Liver (tissue), 8 donors: ENCODE measurements at regions not wholly inside any gene's neighbourhood (a gene's known extent, or its start where the extent isn't known, plus 50 kb on each side); places are given as distances from the start of the nearest gene placed in this dataset.

Experiments
- DNase-seq: peaks from one replicate; pipeline ENCODE4 v3.0.0-alpha.2; 2017; ENCODE audit warnings: low spot score
- H3K27ac ChIP-seq, 2 donors: one replicate each; pipeline ENCODE4 v1.7.0; 2013; ENCODE audit warnings: inconsistent platforms in 2 of 2, low read length in 2 of 2, control low read depth in 1 of 2, low read depth in 1 of 2, mild to moderate bottlenecking in 1 of 2
- H3K27me3 ChIP-seq, 4 donors: one replicate each; pipeline versions ENCODE4 v1.6.1 to v1.7.0; 2013; ENCODE audit warnings: low read length in 3 of 4, inconsistent platforms in 1 of 4, mild to moderate bottlenecking in 1 of 4, moderate library complexity in 1 of 4; ENCODE audit not compliant: control insufficient read depth in 4 of 4, insufficient read depth in 4 of 4
- H3K36me3 ChIP-seq, 4 donors: one replicate each; pipeline versions ENCODE4 v1.6.1 to v1.7.0; 2013; ENCODE audit warnings: low read length in 3 of 4, mild to moderate bottlenecking in 3 of 4, low read depth in 1 of 4, moderate library complexity in 1 of 4; ENCODE audit not compliant: control insufficient read depth in 4 of 4, insufficient read depth in 3 of 4
- H3K4me1 ChIP-seq, 4 donors: one replicate each; pipeline versions ENCODE4 v1.6.1 to v1.7.0; 2013; ENCODE audit warnings: low read length in 3 of 4, mild to moderate bottlenecking in 3 of 4, moderate library complexity in 1 of 4; ENCODE audit not compliant: control insufficient read depth in 4 of 4, insufficient read depth in 4 of 4
- H3K4me3 ChIP-seq, 3 donors: one replicate each; pipeline versions ENCODE4 v1.6.1 to v1.7.0; 2013; ENCODE audit warnings: low read length in 3 of 3, control low read depth in 1 of 3, low read depth in 1 of 3, mild to moderate bottlenecking in 1 of 3
- H3K9ac ChIP-seq, 2 donors: one replicate each; pipeline ENCODE4 v1.7.0; 2013; ENCODE audit warnings: low read length in 2 of 2, mild to moderate bottlenecking in 2 of 2, moderate library complexity in 2 of 2, control low read depth in 1 of 2, low read depth in 1 of 2
- H3K9me3 ChIP-seq, 4 donors: one replicate each; pipeline versions ENCODE4 v1.6.1 to v1.7.0; 2013; ENCODE audit warnings: low read length in 3 of 4; ENCODE audit not compliant: control insufficient read depth in 4 of 4
- ATF3 ChIP-seq: IDR thresholded peaks from 2 replicates; pipeline ENCODE4 v1.6.1; 2016; ENCODE audit warnings: antibody characterized with exemption
- CTCF ChIP-seq: fragments of 150-350 bp; IDR thresholded peaks from 2 replicates; pipeline ENCODE4 v1.5.1; 2017; ENCODE audit warnings: improper control_type of control experiment, low read depth, low read length; ENCODE audit not compliant: missing input control
- EGR1 ChIP-seq, 2 donors: IDR thresholded peaks; 2 replicates each; pipeline ENCODE4 v1.6.1; 2016 to 2018; ENCODE audit warnings: antibody characterized with exemption in 2 of 2, low read depth in 2 of 2
- FOXA1 ChIP-seq: IDR thresholded peaks from 2 replicates; pipeline ENCODE4 v1.6.1; 2016; ENCODE audit warnings: antibody characterized with exemption
- FOXA2 ChIP-seq: IDR thresholded peaks from 2 replicates; pipeline ENCODE4 v1.6.1; 2016; ENCODE audit warnings: antibody characterized with exemption
- GABPA ChIP-seq, 2 donors: IDR thresholded peaks in 1 of 2; conservative IDR thresholded peaks in 1 of 2; 2 replicates each; pipeline ENCODE4 v1.6.1; 2016; ENCODE audit warnings: antibody characterized with exemption in 2 of 2, mild to moderate bottlenecking in 1 of 2, moderate library complexity in 1 of 2
- HNF4A ChIP-seq, 2 donors: conservative IDR thresholded peaks; 2 replicates each; pipeline ENCODE4 v1.6.1; 2016; ENCODE audit warnings: antibody characterized with exemption in 2 of 2, mild to moderate bottlenecking in 2 of 2
- HNF4G ChIP-seq: IDR thresholded peaks from 2 replicates; pipeline ENCODE4 v1.6.1; 2016; ENCODE audit warnings: antibody characterized with exemption
- JUND ChIP-seq, 2 donors: IDR thresholded peaks; 2 replicates each; pipeline ENCODE4 v1.6.1; 2016; ENCODE audit warnings: antibody characterized with exemption in 2 of 2
- MAX ChIP-seq: IDR thresholded peaks from 2 replicates; pipeline ENCODE4 v1.6.1; 2016; ENCODE audit warnings: antibody characterized with exemption
- NR2F2 ChIP-seq: IDR thresholded peaks from 2 replicates; pipeline ENCODE4 v1.6.1; 2016; ENCODE audit warnings: antibody characterized with exemption
- RAD21 ChIP-seq, 2 donors: IDR thresholded peaks; 2 replicates each; pipeline ENCODE4 v1.6.1; 2016; ENCODE audit warnings: antibody characterized with exemption in 2 of 2, mild to moderate bottlenecking in 2 of 2
- REST ChIP-seq: IDR thresholded peaks from 2 replicates; pipeline ENCODE4 v1.6.1; 2016; ENCODE audit warnings: antibody characterized with exemption, mild to moderate bottlenecking
- RXRA ChIP-seq, 2 donors: IDR thresholded peaks; 2 replicates each; pipeline ENCODE4 v1.6.1; 2017 to 2018; ENCODE audit warnings: antibody characterized with exemption in 2 of 2, mild to moderate bottlenecking in 1 of 2
- SP1 ChIP-seq: IDR thresholded peaks from 2 replicates; pipeline ENCODE4 v1.6.1; 2018; ENCODE audit warnings: antibody characterized with exemption, mild to moderate bottlenecking
- TAF1 ChIP-seq: conservative IDR thresholded peaks from 2 replicates; pipeline ENCODE4 v1.6.1; 2016; ENCODE audit warnings: antibody characterized with exemption, mild to moderate bottlenecking
- YY1 ChIP-seq: IDR thresholded peaks from 2 replicates; pipeline ENCODE4 v1.6.1; 2016; ENCODE audit warnings: antibody characterized with exemption, mild to moderate bottlenecking
- ZBTB33 ChIP-seq: IDR thresholded peaks from 2 replicates; pipeline ENCODE4 v1.6.1; 2016; ENCODE audit warnings: antibody characterized with exemption
- WGBS: extraction: QIAGEN DNeasy Blood & Tissue Kit; methylation state at CpG from one replicate; pipeline ENCODE4 v1.1.7; 2013; 5-methylcytosine and 5-hydroxymethylcytosine counted together
- donor health status: healthy.
- donor health status: healthy.
- donor health status: healthy.
- donor health status: healthy.
- donor health status: healthy.

- TF ChIP-seq HNF4G, result no peak
- no peak for TF ChIP-seq CTCF
- TF ChIP-seq HNF4A (conservative IDR thresholded peaks at IDR 0.05), result no peak
- TF ChIP-seq SP1, result no peak
- no peak for TF ChIP-seq NR2F2
- no peak for TF ChIP-seq REST
- no peak for TF ChIP-seq FOXA1
- no peak for TF ChIP-seq ZBTB33
- no peak for TF ChIP-seq RXRA (IDR thresholded peaks at IDR 0.05)
- TF ChIP-seq EGR1 (IDR thresholded peaks at IDR 0.05; ENCODE audit: low read depth in 2 of 2), result no peak
- TF ChIP-seq FOXA2, result no peak
- TF ChIP-seq ATF3, result no peak
- no peak for TF ChIP-seq JUND (IDR thresholded peaks at IDR 0.05)
- no peak for TF ChIP-seq TAF1
- TF ChIP-seq MAX, result no peak
- TF ChIP-seq RAD21 (IDR thresholded peaks at IDR 0.05), result no peak
- TF ChIP-seq GABPA (IDR thresholded peaks at IDR 0.05 in 1 of 2, conservative IDR thresholded peaks at IDR 0.05 in 1 of 2), result no peak
- TF ChIP-seq YY1, result no peak
- Histone ChIP-seq H3K27ac (no peak overlapping the region), H3K36me3 (no peaks in the 10 kb centered on the region), H3K4me3 (no peak overlapping the region), H3K9me3 (no peaks in the 10 kb centered on the region), H3K27me3 (no peaks in the 10 kb centered on the region), H3K4me1 (no peaks in the 10 kb centered on the region), H3K9ac (no peak overlapping the region)
- DNase-seq, result no peak
- 96% methylated on average over 12 of the region's 12 CpGs for WGBS
Observed at GRCh38 chr17:15894913-15895658, 49.8 kb upstream of the ADORA2B start.
